HepG2 (cell line): ENCODE measurements at regions not wholly inside any gene's neighbourhood (a gene's known extent, or its start where the extent isn't known, plus 50 kb on each side); places are given as distances from the start of the nearest gene placed in this dataset.

Experiments used
- ATAC-seq: fragments of 200-7000 bp; cut with Tn5 transposase; 3 replicates; pipeline ENCODE4 v1.9.1; 2020; ENCODE audit warnings: mild to moderate bottlenecking, moderate library complexity
- BruUV-seq: library from RNA; stranded (reverse); fragments of 400-500 nt; replicated peaks from 2 replicates; lab custom pipeline; 2021; lab: Mats Ljungman, UMichigan
- CTCF ChIA-PET: fragments of 300-600 bp; formaldehyde crosslinking; extraction: SDS; loops from one replicate; lab custom pipeline; 2021; ENCODE audit warnings: low total read pairs, inconsistent platforms, low intra/inter-chr PET ratio; lab: Yijun Ruan, JAX
- POLR2A ChIA-PET: fragments of 350-600 bp; sonication (Branson Sonifier 250); formaldehyde crosslinking; loops from one replicate; lab custom pipeline; 2020; ENCODE audit warnings: antibody characterized with exemption, inconsistent platforms; lab: Yijun Ruan, JAX
- DNase-seq: peaks from one replicate; pipeline ENCODE4 v3.0.0-alpha.2; 2015; ENCODE audit warnings: low spot score
- FAIRE-seq: peaks from 3 replicates; lab custom pipeline; 2011; peaks lifted over from hg19 to GRCh38; lab: Jason Lieb, UNC
- H2AFZ ChIP-seq: one replicate; pipeline ENCODE4 v1.6.1; 2011; ENCODE audit warnings: low read length, inconsistent platforms
- H3K27ac ChIP-seq: fragments of 300-600 bp; 3 replicates; pipeline ENCODE4 v1.8.0; 2011; ENCODE audit warnings: mixed run types, mild to moderate bottlenecking, mixed read lengths, low read length, inconsistent platforms; ENCODE audit not compliant: insufficient read depth; ENCODE audit errors: extremely low read length
- H3K27me3 ChIP-seq, 2 experiments: fragments of 200-600 bp in 1 of 2; 2 replicates in 1 of 2; 3 replicates in 1 of 2; pipeline versions ENCODE4 v1.6.0 to v1.8.0; 2011; ENCODE audit warnings: low read length in 2 of 2, mild to moderate bottlenecking in 2 of 2, moderate library complexity in 2 of 2, inconsistent platforms in 1 of 2; ENCODE audit not compliant: insufficient read depth in 2 of 2, control insufficient read depth in 1 of 2
- H3K36me3 ChIP-seq, 2 experiments: fragments of 200-600 bp in 1 of 2; replicated peaks in 1 of 2; 2 replicates in 1 of 2; 3 replicates in 1 of 2; pipeline versions ENCODE4 v1.5.1 to v1.8.0; 2011; ENCODE audit warnings: low read length in 2 of 2, inconsistent platforms in 1 of 2; ENCODE audit not compliant: insufficient read depth in 2 of 2, control insufficient read depth in 1 of 2
- H3K4me1 ChIP-seq: 2 replicates; pipeline ENCODE4 v1.5.1; 2012; ENCODE audit warnings: low read length, inconsistent platforms; ENCODE audit not compliant: insufficient read depth
- H3K4me2 ChIP-seq: 2 replicates; pipeline ENCODE4 v1.6.0; 2011; ENCODE audit warnings: low read depth, low read length, inconsistent platforms
- H3K4me3 ChIP-seq, 3 experiments: fragments of 200-600 bp in 1 of 3; sonication (generic), shearing (Covaris generic) in 1 of 3; replicated peaks in 1 of 3; 2 replicates each; pipeline ENCODE4 v1.5.1; 2011 to 2016; ENCODE audit warnings: low read length in 3 of 3, inconsistent platforms in 2 of 3, low read depth in 2 of 3, mild to moderate bottlenecking in 2 of 3, control low read depth in 1 of 3, mixed read lengths in 1 of 3; ENCODE audit not compliant: insufficient read depth in 1 of 3
- H3K79me2 ChIP-seq: one replicate; pipeline ENCODE4 v1.6.1; 2011; ENCODE audit warnings: low read length, inconsistent platforms; ENCODE audit not compliant: insufficient read depth
- H3K9ac ChIP-seq: 2 replicates; pipeline ENCODE4 v1.6.0; 2011; ENCODE audit warnings: mild to moderate bottlenecking, low read depth, low read length, inconsistent platforms; ENCODE audit not compliant: insufficient read depth
- H3K9me3 ChIP-seq: 2 replicates; pipeline ENCODE4 v1.5.1; 2012; ENCODE audit warnings: mild to moderate bottlenecking, low read length
- H4K20me1 ChIP-seq: 2 replicates; pipeline ENCODE4 v1.6.0; 2011; ENCODE audit warnings: inconsistent platforms, mild to moderate bottlenecking, low read length, moderate library complexity; ENCODE audit not compliant: insufficient read depth
- CSRNP2 ChIP-seq: sonication (generic); formaldehyde crosslinking; conservative IDR thresholded peaks from 2 replicates; pipeline ENCODE4 v1.8.0; 2022; ENCODE audit warnings: low read depth, missing genetic modification reagents
- DBP ChIP-seq: sonication (generic); formaldehyde crosslinking; IDR thresholded peaks from 2 replicates; pipeline ENCODE4 v1.4.0; 2020; ENCODE audit warnings: missing genetic modification reagents; ENCODE audit errors: not compliant biosample characterization
- FOXO4 ChIP-seq: sonication (generic); formaldehyde crosslinking; conservative IDR thresholded peaks from 2 replicates; pipeline ENCODE4 v1.8.1; 2023; ENCODE audit warnings: missing genetic modification reagents
- JUN ChIP-seq: sonication (generic); formaldehyde crosslinking; IDR thresholded peaks from 2 replicates; pipeline ENCODE4 v1.4.0; 2020; ENCODE audit warnings: mild to moderate bottlenecking, missing genetic modification reagents
- MED8 ChIP-seq: sonication (generic); formaldehyde crosslinking; IDR thresholded peaks from 2 replicates; pipeline ENCODE4 v1.8.1; 2023; ENCODE audit warnings: mild to moderate bottlenecking, missing genetic modification reagents; ENCODE audit not compliant: insufficient replicate concordance
- MYC ChIP-seq: sonication (generic); formaldehyde crosslinking; IDR thresholded peaks from 2 replicates; pipeline ENCODE4 v1.9.0; 2021; ENCODE audit warnings: missing genetic modification reagents, borderline replicate concordance
- NFYC ChIP-seq: IDR thresholded peaks from 2 replicates; pipeline ENCODE4 v1.6.1; 2016; ENCODE audit warnings: missing genetic modification reagents, missing compliant biosample characterization
- PHF5A ChIP-seq: IDR thresholded peaks from one replicate; pipeline ENCODE4 v1.6.1; 2018; ENCODE audit warnings: low read depth, missing genetic modification reagents; ENCODE audit not compliant: unreplicated experiment
- POLR2G ChIP-seq: fragments of 200-400 bp; formaldehyde crosslinking; IDR thresholded peaks from 2 replicates; pipeline ENCODE4 v1.6.1; 2018; ENCODE audit warnings: mild to moderate bottlenecking, low read depth, low read length, moderate library complexity
- TP53 ChIP-seq: sonication (generic); formaldehyde crosslinking; conservative IDR thresholded peaks from 2 replicates; pipeline ENCODE4 v1.4.0; 2020; ENCODE audit warnings: missing genetic modification reagents
- U2AF2 ChIP-seq: fragments of 200-400 bp; formaldehyde crosslinking; IDR thresholded peaks from 2 replicates; pipeline ENCODE4 v1.6.1; 2017; ENCODE audit warnings: low read depth, mild to moderate bottlenecking, low read length
- ZGPAT ChIP-seq: IDR thresholded peaks from 2 replicates; pipeline ENCODE4 v1.6.1; 2016; ENCODE audit warnings: mild to moderate bottlenecking
- ZNF10 ChIP-seq: sonication (generic); formaldehyde crosslinking; IDR thresholded peaks from 2 replicates; pipeline ENCODE4 v1.4.0; 2020; ENCODE audit warnings: mild to moderate bottlenecking, low read depth, missing genetic modification reagents, borderline replicate concordance
- ZNF558 ChIP-seq: sonication (generic); formaldehyde crosslinking; IDR thresholded peaks from 2 replicates; pipeline ENCODE4 v1.9.0; 2022; ENCODE audit warnings: mild to moderate bottlenecking, missing genetic modification reagents, borderline replicate concordance
- ZNF605 ChIP-seq: sonication (generic); formaldehyde crosslinking; IDR thresholded peaks from 2 replicates; pipeline ENCODE4 v1.8.0; 2022; ENCODE audit warnings: mild to moderate bottlenecking, missing genetic modification reagents
- ZNF792 ChIP-seq: IDR thresholded peaks from 2 replicates; pipeline ENCODE4 v1.6.1; 2016
- WGBS: methylation state at CpG from one replicate; pipeline ENCODE4 v1.1.6; 2017; ENCODE audit warnings: low lambda C conversion rate; 5-methylcytosine and 5-hydroxymethylcytosine counted together
- in situ Hi-C: cut with HindIII; loops from 2 replicates; pipeline ENCODE4 v1.10.0; 2017; ENCODE audit warnings: low pct_unique_long_range_greater_than_20kb; ENCODE audit not compliant: extremely low pct_ligation_motif_present
- intact Hi-C: fragments of 100-400 bp; cut with micrococcal nuclease; formaldehyde crosslinking; loops from one replicate; pipeline ENCODE4 v1.10.0; 2022; ENCODE audit not compliant: unreplicated experiment
- TF ChIP-seq, protein P1 (sequence below): sonication (generic); formaldehyde crosslinking; IDR thresholded peaks from 2 replicates; pipeline ENCODE4 v1.9.0; 2022; ENCODE audit warnings: missing genetic modification reagents, mild to moderate bottlenecking, borderline replicate concordance
- TF ChIP-seq, protein P2 (sequence below): sonication (generic); formaldehyde crosslinking; IDR thresholded peaks from 2 replicates; pipeline ENCODE4 v1.4.0; 2020; ENCODE audit warnings: missing genetic modification reagents

DNA sequence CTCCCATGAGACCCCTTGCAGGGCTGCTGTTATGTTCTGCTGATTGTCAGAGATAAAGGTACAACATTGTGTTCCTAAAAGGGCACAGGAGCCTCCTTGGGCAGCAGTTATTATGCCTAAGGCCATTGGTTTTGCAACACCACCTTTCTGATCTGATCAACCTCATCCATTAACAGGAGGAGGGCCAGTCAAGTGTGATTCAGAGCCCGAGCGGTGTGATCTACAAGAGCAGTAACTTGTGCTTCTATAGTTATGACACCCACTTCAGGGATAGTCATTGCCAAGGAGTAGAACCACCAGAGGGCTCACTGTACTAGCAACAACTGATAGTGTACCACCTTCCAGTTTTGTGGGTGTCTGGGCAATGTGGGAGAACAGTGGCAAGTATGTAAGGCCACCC lies 1457.9 kb upstream of the CADM2 start:
- WGBS: 21% methylated on average over 2 of the region's 2 CpGs
- no peak overlapping the region for H3K27ac ChIP-seq
- FAIRE-seq (no peak), ATAC-seq (peak; percentile 37; the same call in 1 of the 3 replicates), DNase-seq (no peak)
- in situ Hi-C loops: no loop called here
- BruUV-seq: no TSS peak
- H3K9ac ChIP-seq: no peak overlapping the region
- no peaks in the 10 kb centered on the region for H3K27me3 ChIP-seq
- intact Hi-C loops: no loop called here
- peaks cover 19% of the 10 kb centered on the region; the same call in 1 of the 2 replicates for H3K9me3 ChIP-seq
- ChIA-PET CTCF (no interaction called here), POLR2A (no interaction called here)
- H3K4me3 ChIP-seq: no peak overlapping the region
- peaks cover 11% of the 10 kb centered on the region for H3K4me1 ChIP-seq
- no peaks in the 10 kb centered on the region for H4K20me1 ChIP-seq
- no peaks in the 10 kb centered on the region for H3K36me3 ChIP-seq
- H3K79me2 ChIP-seq: no peaks in the 10 kb centered on the region
- no peak overlapping the region for H3K4me2 ChIP-seq
- H2AFZ ChIP-seq: no peak overlapping the region
- TF ChIP-seq U2AF2 (no peak), ZGPAT (no peak), FOXO4 (CRISPR knock-in tag) (no peak), MED8 (no peak), ZNF558 (CRISPR knock-in tag) (no peak), POLR2G (no peak), CSRNP2 (no peak), ZNF10 (CRISPR knock-in tag) (no peak), ZNF792 (no peak), MYC (no peak), TP53 (no peak), PHF5A (CRISPR knock-in tag) (no peak), DBP (CRISPR knock-in tag) (no peak), NFYC (CRISPR knock-in tag) (no peak), JUN (no peak), ZNF605 (CRISPR knock-in tag) (no peak)
- TF ChIP-seq, protein P1, sequence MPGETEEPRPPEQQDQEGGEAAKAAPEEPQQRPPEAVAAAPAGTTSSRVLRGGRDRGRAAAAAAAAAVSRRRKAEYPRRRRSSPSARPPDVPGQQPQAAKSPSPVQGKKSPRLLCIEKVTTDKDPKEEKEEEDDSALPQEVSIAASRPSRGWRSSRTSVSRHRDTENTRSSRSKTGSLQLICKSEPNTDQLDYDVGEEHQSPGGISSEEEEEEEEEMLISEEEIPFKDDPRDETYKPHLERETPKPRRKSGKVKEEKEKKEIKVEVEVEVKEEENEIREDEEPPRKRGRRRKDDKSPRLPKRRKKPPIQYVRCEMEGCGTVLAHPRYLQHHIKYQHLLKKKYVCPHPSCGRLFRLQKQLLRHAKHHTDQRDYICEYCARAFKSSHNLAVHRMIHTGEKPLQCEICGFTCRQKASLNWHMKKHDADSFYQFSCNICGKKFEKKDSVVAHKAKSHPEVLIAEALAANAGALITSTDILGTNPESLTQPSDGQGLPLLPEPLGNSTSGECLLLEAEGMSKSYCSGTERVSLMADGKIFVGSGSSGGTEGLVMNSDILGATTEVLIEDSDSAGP (CRISPR knock-in tag): no peak
- TF ChIP-seq, protein P2, sequence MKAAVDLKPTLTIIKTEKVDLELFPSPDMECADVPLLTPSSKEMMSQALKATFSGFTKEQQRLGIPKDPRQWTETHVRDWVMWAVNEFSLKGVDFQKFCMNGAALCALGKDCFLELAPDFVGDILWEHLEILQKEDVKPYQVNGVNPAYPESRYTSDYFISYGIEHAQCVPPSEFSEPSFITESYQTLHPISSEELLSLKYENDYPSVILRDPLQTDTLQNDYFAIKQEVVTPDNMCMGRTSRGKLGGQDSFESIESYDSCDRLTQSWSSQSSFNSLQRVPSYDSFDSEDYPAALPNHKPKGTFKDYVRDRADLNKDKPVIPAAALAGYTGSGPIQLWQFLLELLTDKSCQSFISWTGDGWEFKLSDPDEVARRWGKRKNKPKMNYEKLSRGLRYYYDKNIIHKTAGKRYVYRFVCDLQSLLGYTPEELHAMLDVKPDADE (CRISPR knock-in tag): no peak
